ENCODE measurements at regions not wholly inside any gene's neighbourhood (a gene's known extent, or its start where the extent isn't known, plus 50 kb on each side); places are given as distances from the start of the nearest gene placed in this dataset.

GRCh38 chr2:6355886-6356761, 509.6 kb downstream of the CMPK2 start:
- DNase-seq (ENCODE audit: low spot score): no peak

DNA sequence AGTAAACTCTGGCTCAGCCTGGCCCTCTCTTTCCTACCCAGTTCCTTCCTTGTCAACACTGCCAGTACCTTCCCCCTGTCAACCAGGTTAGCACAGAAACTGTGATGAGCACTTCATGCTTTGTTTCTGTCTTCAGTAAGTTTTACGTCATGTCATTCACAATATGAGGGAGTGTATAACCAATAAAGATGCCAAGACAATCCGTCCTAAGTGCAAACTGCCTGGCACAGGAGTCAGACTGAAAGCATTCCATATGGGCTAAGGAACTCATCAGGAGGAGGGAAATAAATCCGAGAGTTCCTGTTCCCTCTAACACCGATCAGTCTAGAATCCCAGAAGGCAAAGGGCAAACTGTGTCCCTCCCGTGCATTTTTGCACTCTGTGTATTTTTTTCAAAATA, 507.2 kb downstream of the CMPK2 start:
- DNase-seq (ENCODE audit: low spot score): no peak

- no peak for DNase-seq (ENCODE audit: low spot score)
These were observed 506.7 kb downstream of the CMPK2 start for GRCh38 chr2:6358985-6359384.

- DNase-seq (ENCODE audit: low spot score): no peak
These were observed 505.7 kb downstream of the CMPK2 start for GRCh38 chr2:6359964-6360363.

DNA sequence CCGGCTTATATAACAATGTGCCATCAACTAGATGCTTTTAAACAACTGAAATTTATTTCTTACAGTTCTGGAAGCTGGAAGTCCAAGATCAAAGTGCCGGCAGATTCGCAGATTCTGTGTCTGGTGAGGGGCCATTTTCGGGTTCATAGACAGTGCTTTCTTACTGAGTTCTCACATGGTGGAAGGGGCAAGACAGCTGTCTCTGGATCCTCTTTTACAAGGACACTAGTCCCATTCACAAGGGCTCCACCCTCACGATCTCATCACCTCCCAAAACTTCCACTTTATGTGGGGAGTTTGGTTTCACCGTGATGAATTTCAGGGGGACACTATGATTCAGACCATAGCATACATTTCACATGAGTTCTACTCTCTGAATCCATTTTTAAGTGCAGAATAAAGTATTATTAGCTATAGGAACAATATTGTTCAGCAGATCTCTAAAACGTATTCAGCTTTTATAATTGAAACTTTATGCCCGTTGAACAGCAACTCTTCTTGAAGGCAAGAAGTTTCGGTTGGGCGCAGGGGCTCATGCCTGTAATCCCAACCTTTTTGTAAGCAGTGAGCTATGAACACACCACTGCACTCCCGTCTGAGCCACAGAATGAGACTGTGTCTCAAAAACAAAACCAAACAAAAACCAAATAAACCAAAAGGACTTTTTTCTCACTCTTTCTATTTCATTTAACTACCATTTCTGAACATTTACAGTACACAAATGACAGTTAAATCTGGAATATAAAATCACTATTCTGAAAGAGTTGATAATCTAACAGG, 502.8 kb downstream of the CMPK2 start:
- DNase-seq (ENCODE audit: low spot score): no peak

DNA sequence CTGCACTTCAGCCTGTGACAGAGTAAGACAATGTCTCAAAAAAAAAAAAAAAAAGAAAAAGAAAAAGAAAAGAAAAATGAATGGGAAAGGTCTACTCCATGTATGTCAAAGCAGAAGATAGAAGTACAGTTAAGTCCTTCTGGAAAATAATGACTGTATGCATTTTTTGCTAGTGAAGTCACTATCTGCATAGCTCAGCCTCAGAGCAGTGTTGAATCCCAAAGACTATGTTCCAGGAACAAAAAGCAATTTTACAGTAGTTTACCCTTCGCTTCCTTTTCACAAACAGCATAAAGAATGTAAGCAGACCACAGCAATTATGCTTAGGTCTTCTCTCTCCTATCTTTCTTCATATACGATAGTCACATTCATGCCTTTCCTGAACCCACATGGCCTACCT, 497.4 kb downstream of the CMPK2 start:
- DNase-seq (ENCODE audit: low spot score): no peak

DNA sequence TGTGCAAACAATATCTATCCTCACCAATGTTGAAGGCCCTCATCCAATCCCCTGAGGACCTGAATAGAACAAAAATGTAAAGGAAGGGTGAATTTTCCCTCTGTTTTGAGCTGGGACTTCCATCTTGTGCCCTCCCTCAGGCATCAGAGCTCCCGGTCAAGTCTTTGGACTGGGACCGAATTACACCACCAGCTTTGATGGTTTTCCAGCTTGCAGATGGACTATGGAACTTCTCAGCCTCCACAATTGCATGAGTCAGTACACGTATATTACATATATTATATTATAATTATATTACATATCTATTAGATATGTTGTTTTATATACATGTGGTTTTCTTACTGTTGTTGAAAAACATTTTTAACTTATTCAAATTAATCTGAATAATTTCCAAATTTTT, 496.4 kb downstream of the CMPK2 start:
- no peak for DNase-seq (ENCODE audit: low spot score)

DNA sequence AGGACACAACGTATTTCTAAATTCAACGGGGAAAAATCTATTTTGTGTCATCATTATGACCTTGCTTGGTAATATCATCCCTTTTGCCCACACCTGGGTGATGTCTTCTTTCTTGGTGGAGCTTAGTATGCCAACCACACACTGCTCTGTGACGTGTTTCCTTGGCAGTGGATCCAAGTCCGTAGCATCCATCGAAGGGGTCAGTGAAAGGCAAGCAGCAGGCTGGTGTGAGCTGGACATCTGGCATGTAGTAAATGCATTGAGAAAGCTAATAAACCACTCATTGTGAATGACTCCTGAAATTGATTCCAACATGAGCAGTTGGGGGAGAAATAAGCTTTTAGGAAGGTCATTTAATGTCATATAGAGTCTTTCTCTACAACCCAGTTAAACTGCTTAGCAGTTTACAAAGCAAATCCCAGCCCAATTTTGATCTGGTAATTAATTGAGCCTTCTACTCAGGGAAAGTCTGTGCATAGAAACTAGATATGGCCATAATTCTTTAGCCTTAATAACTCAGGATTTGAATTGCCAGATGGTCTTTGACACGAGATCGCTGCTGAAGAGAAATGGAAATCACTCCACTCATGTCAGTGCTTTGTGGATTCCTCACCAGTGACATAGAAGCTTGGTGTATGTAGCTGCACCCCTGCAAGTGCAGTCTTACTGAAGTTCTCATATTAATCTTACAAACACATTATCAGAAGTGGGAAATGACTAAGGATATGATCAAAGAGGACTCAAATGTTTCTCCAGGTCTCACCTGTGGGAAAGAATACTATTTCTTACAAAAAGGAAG, 494.8 kb downstream of the CMPK2 start:
- DNase-seq (ENCODE audit: low spot score): no peak

GRCh38 chr2:6372317-6372901, 493.3 kb downstream of the CMPK2 start:
- no peak for DNase-seq (ENCODE audit: low spot score)

DNA sequence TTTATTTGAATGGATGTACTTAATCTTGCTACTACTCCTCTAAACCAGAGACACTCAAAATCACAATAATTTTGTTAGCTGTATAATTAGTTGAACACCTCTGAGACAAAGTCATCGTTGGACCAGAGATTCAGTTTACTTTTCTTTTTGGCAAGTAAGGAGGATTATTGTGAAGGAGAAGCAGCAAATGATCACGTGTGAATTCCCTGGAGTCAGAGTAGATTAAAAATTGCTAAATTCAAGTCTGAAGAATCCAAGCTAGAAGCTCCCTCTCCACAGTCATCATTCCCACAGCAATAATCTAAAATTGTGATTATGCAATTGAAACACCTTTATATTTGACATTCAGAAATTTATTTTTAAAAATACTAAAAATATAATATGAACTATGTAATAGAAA, 484.4 kb downstream of the CMPK2 start:
- no peak for DNase-seq (ENCODE audit: low spot score)

GRCh38 chr2:6384341-6384740, 481.4 kb downstream of the CMPK2 start:
- no peak for DNase-seq (ENCODE audit: low spot score)

DNA sequence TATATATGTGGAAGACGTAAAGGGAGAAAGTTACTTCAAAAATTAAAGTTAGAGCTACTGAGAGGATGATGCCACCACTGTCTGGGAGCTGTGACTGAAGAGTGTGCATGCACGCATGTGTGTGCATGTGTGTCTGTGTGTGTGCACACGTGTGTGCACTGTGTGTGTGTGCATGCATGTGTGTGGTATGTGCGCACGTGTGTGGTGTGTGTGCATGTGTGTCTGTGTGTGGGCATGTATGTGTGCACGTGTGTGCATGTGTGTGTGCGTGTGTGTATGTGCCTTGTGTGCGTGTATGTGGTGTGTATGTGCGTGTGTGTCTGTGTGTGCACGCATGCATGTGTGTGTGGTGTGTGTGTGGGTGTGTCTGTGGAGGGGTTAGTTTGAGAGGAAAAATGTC, 473.4 kb downstream of the CMPK2 start:
- no peak for DNase-seq (ENCODE audit: low spot score)

DNA sequence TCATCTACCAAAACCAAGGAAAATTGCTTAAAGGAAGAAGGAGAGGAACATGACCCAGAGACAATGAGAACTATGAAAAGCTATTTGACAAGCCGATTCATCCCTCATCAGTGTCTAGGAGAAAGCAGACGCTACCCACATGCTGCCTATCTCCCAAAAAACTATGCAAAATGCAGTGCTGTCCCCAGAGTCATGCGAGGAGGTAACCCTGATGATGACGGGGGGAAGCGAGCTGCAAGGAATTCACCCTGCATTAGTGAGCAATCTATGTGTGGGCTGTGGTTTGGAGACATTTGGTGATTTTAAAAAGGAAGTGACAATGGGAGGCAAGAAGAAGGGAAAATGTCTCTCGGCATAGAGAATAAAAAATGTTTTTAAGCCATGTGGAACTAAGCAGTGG, 472.7 kb downstream of the CMPK2 start:
- DNase-seq (ENCODE audit: low spot score): no peak

DNA sequence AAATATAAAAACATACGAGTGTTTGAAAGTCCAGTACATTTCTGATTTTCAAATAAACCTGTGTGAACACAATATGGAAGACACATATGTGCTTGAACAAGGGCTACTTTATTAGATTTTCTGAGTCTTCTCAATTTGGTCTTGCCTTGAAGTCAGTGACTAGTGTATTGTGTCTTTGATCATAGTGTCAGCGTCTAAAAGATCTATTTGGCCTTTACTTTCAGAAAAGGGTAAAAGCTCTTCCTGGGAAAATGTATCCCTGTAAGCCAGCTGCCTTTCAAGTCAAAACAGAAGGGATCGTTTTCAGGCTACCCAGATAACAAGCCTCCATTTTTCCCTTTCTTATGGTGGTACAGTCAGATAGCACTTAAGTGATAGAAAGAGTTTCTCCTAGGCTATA, 471.9 kb downstream of the CMPK2 start:
- no peak for DNase-seq (ENCODE audit: low spot score)

DNA sequence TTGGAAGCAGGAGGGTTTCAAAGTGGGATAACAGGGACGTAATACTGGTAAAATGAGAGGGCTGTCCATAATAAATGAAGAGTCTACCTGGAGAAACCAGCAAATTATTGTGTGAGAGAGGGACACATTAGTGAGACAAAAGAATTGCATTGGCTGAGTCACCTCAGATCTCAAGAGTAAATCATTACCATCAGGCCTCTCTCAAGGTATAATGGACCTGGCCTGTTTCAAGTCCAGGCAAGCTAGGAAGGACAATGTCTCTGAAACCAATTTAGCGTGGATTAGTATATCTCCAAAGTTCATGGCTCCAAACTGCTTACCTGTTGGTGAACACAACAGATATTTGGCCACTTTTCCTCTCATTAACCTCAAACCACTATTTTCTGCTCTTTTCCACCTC, 471.4 kb downstream of the CMPK2 start:
- DNase-seq (ENCODE audit: low spot score): no peak

DNA sequence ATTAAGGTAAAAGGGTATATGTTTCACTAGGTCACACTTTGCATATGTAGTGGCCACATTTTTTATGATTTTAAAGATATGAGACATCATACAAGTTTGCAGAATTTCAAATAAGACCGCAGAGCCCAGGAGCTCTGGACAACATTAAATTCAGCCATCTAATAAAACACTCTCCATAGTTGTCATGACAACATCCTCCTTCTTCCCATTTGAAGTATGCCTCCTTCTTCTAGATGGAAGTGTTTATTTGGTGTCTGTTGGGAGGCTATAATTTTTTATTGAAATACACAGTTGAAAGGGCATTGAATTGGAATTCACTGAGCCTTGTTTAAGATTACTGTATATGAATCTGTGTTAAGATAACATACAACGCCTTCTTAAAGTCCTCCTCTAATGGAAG, 467.3 kb downstream of the CMPK2 start:
- DNase-seq (ENCODE audit: low spot score): no peak

GRCh38 chr2:6401301-6401700, 464.4 kb downstream of the CMPK2 start:
- no peak for DNase-seq (ENCODE audit: low spot score)

DNA sequence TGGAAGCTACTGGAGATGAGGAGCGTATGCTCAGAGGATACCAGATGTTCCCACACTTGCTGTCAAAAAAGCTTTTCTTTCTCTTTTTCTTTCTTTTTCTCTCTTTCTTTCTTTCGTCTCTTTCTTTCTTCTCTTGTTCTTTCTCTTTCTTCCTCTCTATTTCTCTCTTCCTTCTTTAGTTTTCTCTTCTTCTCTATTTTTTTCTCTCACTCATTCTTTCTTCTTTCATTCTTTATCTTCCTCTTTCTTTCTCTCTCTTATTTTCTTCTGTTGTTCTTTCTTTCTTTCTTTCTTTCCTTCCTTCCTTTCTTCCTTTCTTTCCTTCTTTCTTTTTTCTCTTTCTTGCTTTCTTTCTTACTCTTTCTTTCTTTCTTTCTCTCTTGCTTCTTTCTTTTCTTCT, 457.6 kb downstream of the CMPK2 start:
- no peak for DNase-seq (ENCODE audit: low spot score)

DNA sequence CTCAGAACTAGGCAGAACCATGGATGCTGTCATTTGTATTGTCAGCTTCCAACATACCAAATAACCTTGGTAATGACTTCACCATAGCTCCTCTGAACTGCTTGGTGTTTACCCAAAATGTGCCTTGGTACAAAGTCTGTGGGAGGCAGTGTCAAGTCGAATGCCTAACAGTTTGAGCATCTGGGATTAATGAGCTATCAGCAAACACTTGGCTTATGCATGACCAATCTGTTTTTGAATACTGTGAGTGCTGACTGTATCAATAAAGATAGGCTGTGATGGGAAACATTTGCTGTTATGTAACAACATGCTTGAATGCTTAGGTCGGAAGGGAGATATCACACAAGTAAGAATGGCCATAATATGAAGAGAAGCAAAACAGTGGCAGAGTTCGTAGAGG, 455.4 kb downstream of the CMPK2 start:
- DNase-seq (ENCODE audit: low spot score): no peak

GRCh38 chr2:6412533-6413091, 453.1 kb downstream of the CMPK2 start:
- DNase-seq (ENCODE audit: low spot score): no peak

DNA sequence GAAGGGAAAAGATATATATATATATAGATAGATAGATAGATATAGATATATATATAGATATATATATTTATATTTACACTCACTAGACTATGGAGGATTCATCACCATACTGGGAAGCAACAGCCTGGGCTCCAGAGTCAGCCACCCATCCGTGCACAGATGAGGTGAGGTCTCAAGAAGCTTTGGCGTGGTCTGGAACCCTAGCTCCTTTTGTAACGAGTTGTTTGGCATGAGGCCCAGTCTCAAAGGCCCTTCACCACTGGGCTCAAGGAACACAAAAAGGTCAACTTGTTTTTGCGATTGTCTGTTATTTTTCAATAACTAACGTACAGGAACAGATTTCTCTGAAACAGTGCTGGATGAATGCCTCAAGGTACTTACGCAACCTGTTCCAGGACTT, 448.7 kb downstream of the CMPK2 start:
- DNase-seq (ENCODE audit: low spot score): no peak

- no peak for DNase-seq (ENCODE audit: low spot score)
These were observed 447.4 kb downstream of the CMPK2 start for GRCh38 chr2:6418291-6418690.
